Esophagus muscularis mucosa (tissue), 4 donors: ENCODE measurements at regions not wholly inside any gene's neighbourhood (a gene's known extent, or its start where the extent isn't known, plus 50 kb on each side); places are given as distances from the start of the nearest gene placed in this dataset.

Source experiments
- CTCF ChIP-seq, 3 experiments: fragments of 200-600 bp in 2 of 3; fragments of 450-650 bp in 1 of 3; sonication (generic) in 2 of 3; IDR thresholded peaks; one replicate each; pipeline ENCODE4 v1.5.1; 2017 to 2019; ENCODE audit warnings: antibody characterized with exemption in 3 of 3, mild to moderate bottlenecking in 2 of 3, moderate library complexity in 1 of 3
- EP300 ChIP-seq: sonication (generic); formaldehyde crosslinking; IDR thresholded peaks from one replicate; pipeline ENCODE4 v1.6.1; 2017; ENCODE audit warnings: antibody characterized with exemption
- POLR2A ChIP-seq: fragments of 450-650 bp; IDR thresholded peaks from one replicate; pipeline ENCODE4 v1.6.1; 2017; ENCODE audit warnings: antibody characterized with exemption, moderate library complexity, mild to moderate bottlenecking, low read depth
- POLR2AphosphoS5 ChIP-seq, 2 donors: sonication (generic); formaldehyde crosslinking; IDR thresholded peaks; one replicate each; pipeline ENCODE4 v1.6.1; 2017; ENCODE audit warnings: antibody characterized with exemption in 2 of 2

GRCh38 chr11:115054570-115055538 lies 376.5 kb downstream of the NXPE2 start:
- TF ChIP-seq CTCF (IDR thresholded peaks at IDR 0.05) (no peak), POLR2A (no peak), POLR2AphosphoS5 (IDR thresholded peaks at IDR 0.05) (no peak), EP300 (no peak)
